ENCODE measurements at regions not wholly inside any gene's neighbourhood (a gene's known extent, or its start where the extent isn't known, plus 50 kb on each side); places are given as distances from the start of the nearest gene placed in this dataset.

- no peak overlapping the region for H3K4me3 Mint-ChIP-seq
- H3K27ac Mint-ChIP-seq = no peak overlapping the region
- H3K9me3 Mint-ChIP-seq = no peaks in the 10 kb centered on the region
- no peaks in the 10 kb centered on the region for H3K36me3 Mint-ChIP-seq (ENCODE audit: low read depth)
- no peak for DNase-seq
- no peaks in the 10 kb centered on the region for H3K27me3 Mint-ChIP-seq
- H3K4me1 Mint-ChIP-seq (ENCODE audit: low read depth) = no peaks in the 10 kb centered on the region
Measured at GRCh38 chr20:60751826-60752225, 500.2 kb upstream of the CDH4 start.

GRCh38 chr20:60752741-60753420 lies 499.2 kb upstream of the CDH4 start:
- no peak overlapping the region for H3K27ac Mint-ChIP-seq

GRCh38 chr20:60754856-60755255 lies 497.2 kb upstream of the CDH4 start:
- Mint-ChIP-seq H3K9me3 (no peaks in the 10 kb centered on the region), H3K27me3 (no peaks in the 10 kb centered on the region), H3K27ac (no peak overlapping the region), H3K4me3 (no peak overlapping the region), H3K4me1 (ENCODE audit: low read depth) (no peaks in the 10 kb centered on the region), H3K36me3 (ENCODE audit: low read depth) (no peaks in the 10 kb centered on the region)
- no peak for DNase-seq

More at GRCh38 chr20:60752741-60753420, 499.2 kb upstream of the CDH4 start:
- no peaks in the 10 kb centered on the region for H3K9me3 Mint-ChIP-seq
- no peak overlapping the region for H3K4me3 Mint-ChIP-seq
- H3K27me3 Mint-ChIP-seq = no peaks in the 10 kb centered on the region
- no peaks in the 10 kb centered on the region for H3K4me1 Mint-ChIP-seq (ENCODE audit: low read depth)
- DNase-seq = no peak
- H3K36me3 Mint-ChIP-seq (ENCODE audit: low read depth) = no peaks in the 10 kb centered on the region

- H3K4me3 Mint-ChIP-seq = no peak overlapping the region
- no peaks in the 10 kb centered on the region for H3K36me3 Mint-ChIP-seq (ENCODE audit: low read depth)
- DNase-seq = no peak
- H3K9me3 Mint-ChIP-seq = no peaks in the 10 kb centered on the region
- peaks cover 10% of the 10 kb centered on the region for H3K27me3 Mint-ChIP-seq
- no peak overlapping the region for H3K27ac Mint-ChIP-seq
- H3K4me1 Mint-ChIP-seq (ENCODE audit: low read depth) = no peaks in the 10 kb centered on the region
Measured at GRCh38 chr20:60759651-60760050, 492.4 kb upstream of the CDH4 start.

GRCh38 chr20:60760256-60761000 lies 491.6 kb upstream of the CDH4 start:
- no peaks in the 10 kb centered on the region for H3K36me3 Mint-ChIP-seq (ENCODE audit: low read depth)
- H3K27ac Mint-ChIP-seq = no peak overlapping the region
- no peak for DNase-seq
- no peaks in the 10 kb centered on the region for H3K9me3 Mint-ChIP-seq
- peaks cover 10% of the 10 kb centered on the region for H3K27me3 Mint-ChIP-seq
- no peaks in the 10 kb centered on the region for H3K4me1 Mint-ChIP-seq (ENCODE audit: low read depth)
- H3K4me3 Mint-ChIP-seq = no peak overlapping the region

GRCh38 chr20:60761056-60761455 lies 491.0 kb upstream of the CDH4 start:
- Mint-ChIP-seq H3K36me3 (ENCODE audit: low read depth) (no peaks in the 10 kb centered on the region), H3K9me3 (no peaks in the 10 kb centered on the region), H3K4me3 (no peak overlapping the region), H3K4me1 (ENCODE audit: low read depth) (no peaks in the 10 kb centered on the region), H3K27ac (no peak overlapping the region), H3K27me3 (peaks cover 10% of the 10 kb centered on the region)
- no peak for DNase-seq

- DNase-seq = no peak
- Mint-ChIP-seq H3K27me3 (peaks cover 10% of the 10 kb centered on the region), H3K27ac (no peak overlapping the region), H3K9me3 (no peaks in the 10 kb centered on the region), H3K4me3 (no peak overlapping the region), H3K4me1 (ENCODE audit: low read depth) (no peaks in the 10 kb centered on the region), H3K36me3 (ENCODE audit: low read depth) (no peaks in the 10 kb centered on the region)
Measured at GRCh38 chr20:60762386-60762785, 489.7 kb upstream of the CDH4 start.

- Mint-ChIP-seq H3K27ac (no peak overlapping the region), H3K36me3 (ENCODE audit: low read depth) (no peaks in the 10 kb centered on the region), H3K4me3 (no peak overlapping the region), H3K27me3 (peaks cover 10% of the 10 kb centered on the region), H3K4me1 (ENCODE audit: low read depth) (no peaks in the 10 kb centered on the region), H3K9me3 (no peaks in the 10 kb centered on the region)
- no peak for DNase-seq
Measured at GRCh38 chr20:60764328-60764727, 487.7 kb upstream of the CDH4 start.

GRCh38 chr20:60764771-60765170 lies 487.3 kb upstream of the CDH4 start:
- Mint-ChIP-seq H3K27ac (no peak overlapping the region), H3K36me3 (ENCODE audit: low read depth) (no peaks in the 10 kb centered on the region), H3K9me3 (no peaks in the 10 kb centered on the region), H3K4me1 (ENCODE audit: low read depth) (no peaks in the 10 kb centered on the region), H3K4me3 (no peak overlapping the region), H3K27me3 (peaks cover 10% of the 10 kb centered on the region)
- DNase-seq = no peak

- peaks cover 6% of the 10 kb centered on the region for H3K27me3 Mint-ChIP-seq
- DNase-seq = no peak
- H3K4me3 Mint-ChIP-seq = no peak overlapping the region
- H3K9me3 Mint-ChIP-seq = no peaks in the 10 kb centered on the region
- H3K36me3 Mint-ChIP-seq (ENCODE audit: low read depth) = no peaks in the 10 kb centered on the region
- no peak overlapping the region for H3K27ac Mint-ChIP-seq
- H3K4me1 Mint-ChIP-seq (ENCODE audit: low read depth) = no peaks in the 10 kb centered on the region
Measured at GRCh38 chr20:60765821-60766403, 486.1 kb upstream of the CDH4 start.

GRCh38 chr20:60768216-60768615 lies 483.8 kb upstream of the CDH4 start:
- Mint-ChIP-seq H3K27ac (no peak overlapping the region), H3K27me3 (no peaks in the 10 kb centered on the region), H3K4me3 (no peak overlapping the region), H3K36me3 (ENCODE audit: low read depth) (no peaks in the 10 kb centered on the region), H3K9me3 (no peaks in the 10 kb centered on the region), H3K4me1 (ENCODE audit: low read depth) (no peaks in the 10 kb centered on the region)
- DNase-seq = no peak

- H3K4me1 Mint-ChIP-seq (ENCODE audit: low read depth) = no peaks in the 10 kb centered on the region
- no peaks in the 10 kb centered on the region for H3K9me3 Mint-ChIP-seq
- no peak for DNase-seq
- H3K36me3 Mint-ChIP-seq (ENCODE audit: low read depth) = no peaks in the 10 kb centered on the region
- no peak overlapping the region for H3K27ac Mint-ChIP-seq
- no peaks in the 10 kb centered on the region for H3K27me3 Mint-ChIP-seq
- H3K4me3 Mint-ChIP-seq = no peak overlapping the region
Measured at GRCh38 chr20:60780388-60781025, 471.6 kb upstream of the CDH4 start.

GRCh38 chr20:60782959-60783625 lies 469.0 kb upstream of the CDH4 start:
- no peak overlapping the region for H3K4me3 Mint-ChIP-seq
- no peaks in the 10 kb centered on the region for H3K36me3 Mint-ChIP-seq (ENCODE audit: low read depth)
- no peak overlapping the region for H3K27ac Mint-ChIP-seq
- DNase-seq = no peak
- no peaks in the 10 kb centered on the region for H3K4me1 Mint-ChIP-seq (ENCODE audit: low read depth)
- no peaks in the 10 kb centered on the region for H3K27me3 Mint-ChIP-seq
- no peaks in the 10 kb centered on the region for H3K9me3 Mint-ChIP-seq

- H3K4me1 Mint-ChIP-seq (ENCODE audit: low read depth) = no peaks in the 10 kb centered on the region
- no peak for DNase-seq
- no peaks in the 10 kb centered on the region for H3K27me3 Mint-ChIP-seq
- H3K9me3 Mint-ChIP-seq = no peaks in the 10 kb centered on the region
- no peak overlapping the region for H3K27ac Mint-ChIP-seq
- no peaks in the 10 kb centered on the region for H3K36me3 Mint-ChIP-seq (ENCODE audit: low read depth)
- no peak overlapping the region for H3K4me3 Mint-ChIP-seq
Measured at GRCh38 chr20:60785301-60785700, 466.8 kb upstream of the CDH4 start.
